NCI-H2171 treated with DMSO at 0.1 percent for 48 hours (cell line): ENCODE measurements at regions not wholly inside any gene's neighbourhood (a gene's known extent, or its start where the extent isn't known, plus 50 kb on each side); places are given as distances from the start of the nearest gene placed in this dataset.

Source experiments
- DNase-seq: peaks from one replicate; lab custom pipeline; 2025; lab: John Stamatoyannopoulos, UW

DNA sequence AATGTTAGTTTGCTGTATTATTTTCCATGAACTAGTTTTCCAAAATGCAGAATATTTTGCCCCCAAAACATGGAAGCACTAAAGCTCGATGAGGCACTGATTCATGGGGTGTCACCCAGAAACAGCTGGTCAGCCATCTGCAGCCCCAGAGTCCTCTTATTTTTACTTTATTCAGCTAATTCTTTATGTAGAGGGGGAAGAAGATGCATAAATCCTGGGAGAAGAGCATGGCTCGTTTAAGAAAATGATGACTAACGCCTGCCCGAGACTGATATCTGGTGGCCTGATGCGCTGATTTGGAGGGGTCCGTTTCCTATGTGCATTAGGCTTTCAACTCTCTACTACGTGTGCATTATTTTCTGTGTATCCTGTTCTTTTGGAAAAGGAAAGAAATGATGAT is 390.3 kb upstream of the MEF2C start:
- no peak for DNase-seq

- DNase-seq, result no peak
Observed at GRCh38 chr5:89270901-89271300, 387.9 kb upstream of the MEF2C start.

DNA sequence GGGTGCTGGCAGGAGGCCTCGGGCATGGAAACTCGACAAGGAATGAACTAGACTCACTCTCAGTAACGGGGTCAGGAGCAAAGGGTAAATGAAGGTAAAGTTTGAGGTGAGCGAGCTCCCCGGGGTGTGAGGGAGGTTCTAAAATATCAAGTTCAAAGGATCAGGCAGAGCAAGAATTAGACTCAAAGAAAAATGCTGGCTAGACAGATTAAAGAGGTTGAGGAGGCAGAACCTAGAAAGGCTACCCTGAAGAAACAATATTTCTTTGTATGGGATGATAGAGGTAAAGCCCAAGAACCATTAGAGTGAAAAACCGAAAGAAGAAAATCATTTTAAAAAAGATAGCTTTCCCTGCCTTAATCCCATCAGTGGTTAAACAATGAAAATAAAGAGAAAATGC is 386.7 kb upstream of the MEF2C start:
- DNase-seq, result no peak

DNA sequence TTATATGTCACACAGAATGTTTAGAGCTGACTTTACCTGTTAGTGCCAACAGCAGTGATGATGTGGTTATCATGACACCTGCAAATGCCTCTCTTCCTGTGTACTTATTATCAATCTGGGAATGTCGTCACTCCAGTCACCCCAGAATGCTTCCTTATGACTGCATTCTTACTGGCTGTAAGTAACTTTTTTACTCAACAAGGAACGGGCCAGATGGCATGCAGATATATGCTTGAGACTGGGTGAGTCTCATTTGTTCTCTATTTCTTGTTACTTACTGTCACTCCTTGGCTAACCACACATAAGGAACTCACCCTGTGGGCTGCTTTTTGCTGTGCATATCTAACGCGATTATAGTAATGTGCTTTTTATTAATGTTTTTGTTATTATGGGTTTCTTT is 385.5 kb upstream of the MEF2C start:
- no peak for DNase-seq

GRCh38 chr5:89267788-89268187 is 384.8 kb upstream of the MEF2C start:
- DNase-seq, result no peak

GRCh38 chr5:89265511-89266179 is 382.7 kb upstream of the MEF2C start:
- DNase-seq, result no peak

DNA sequence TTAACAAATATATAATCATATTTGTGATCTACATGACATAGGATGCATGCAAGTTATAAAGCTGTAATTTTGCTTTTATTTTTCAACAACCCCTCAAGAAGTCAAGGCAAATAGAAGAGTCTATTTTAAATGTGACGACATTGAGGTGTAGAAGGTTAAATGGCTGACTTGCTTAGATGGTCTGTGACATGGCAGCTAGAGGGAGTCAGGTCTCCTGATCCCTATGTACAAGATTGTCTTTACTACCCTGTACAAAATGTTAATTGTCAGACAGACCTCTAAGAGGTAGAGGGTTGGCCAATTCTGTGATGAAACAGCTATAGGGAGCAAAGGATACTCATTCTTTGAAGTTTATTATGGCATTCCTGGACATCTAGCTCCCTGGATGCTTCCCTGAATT is 380.9 kb upstream of the MEF2C start:
- DNase-seq, result no peak

DNA sequence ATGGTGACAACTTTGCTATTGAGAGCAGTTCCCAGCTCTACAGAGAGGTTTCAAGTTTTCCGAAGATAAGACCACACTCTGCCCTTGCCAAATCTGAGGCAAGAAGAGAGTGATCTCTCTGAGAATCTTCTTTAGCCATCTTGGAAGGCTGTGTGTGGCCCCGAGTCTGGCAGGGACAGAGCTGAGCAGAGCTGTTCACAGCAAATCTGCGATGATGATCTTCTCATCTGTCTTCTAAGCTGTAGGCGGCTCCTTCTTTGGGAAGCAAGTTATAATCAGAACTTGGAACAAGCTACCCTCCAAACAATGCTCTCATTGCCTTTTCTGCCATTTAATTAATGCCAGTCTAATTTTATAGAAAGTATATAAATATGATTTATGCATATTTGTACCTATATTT is 379.0 kb upstream of the MEF2C start:
- no peak for DNase-seq

- DNase-seq, result no peak
Observed at GRCh38 chr5:89260254-89260653, 377.3 kb upstream of the MEF2C start.

GRCh38 chr5:89255845-89256463 is 373.0 kb upstream of the MEF2C start:
- DNase-seq, result peak; percentile 10

DNA sequence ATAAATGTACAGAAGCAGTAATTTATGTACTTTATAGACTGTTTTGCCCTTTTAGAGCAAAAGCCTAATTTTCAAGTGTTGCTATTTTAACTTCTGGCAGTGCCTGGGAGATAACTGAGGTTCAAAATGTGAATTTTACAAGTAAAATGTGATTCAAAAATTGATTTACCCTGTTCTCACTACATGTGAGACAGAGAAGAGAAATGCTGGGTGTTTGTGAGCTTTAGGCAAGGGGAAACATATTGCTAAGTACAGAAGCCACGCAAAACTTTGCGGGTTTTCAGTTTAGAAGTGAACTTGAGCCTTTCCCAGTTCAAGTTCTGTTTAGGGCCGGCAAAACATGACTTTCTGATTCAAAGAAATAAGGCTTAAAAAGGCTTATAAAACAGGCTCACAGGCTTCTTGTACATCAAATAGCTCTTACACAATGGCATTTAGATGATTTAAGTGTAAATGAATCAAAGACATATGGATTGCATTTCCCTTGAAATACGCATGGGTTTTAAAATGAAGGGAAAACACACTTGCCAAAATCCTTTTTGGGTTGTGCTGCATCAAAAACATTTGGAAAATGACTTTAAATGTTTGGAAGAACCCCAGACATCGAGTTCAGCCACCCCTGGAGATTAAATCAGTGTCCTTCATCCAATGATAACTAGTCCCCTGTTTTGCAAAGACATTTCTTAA is 370.8 kb upstream of the MEF2C start:
- no peak for DNase-seq

DNA sequence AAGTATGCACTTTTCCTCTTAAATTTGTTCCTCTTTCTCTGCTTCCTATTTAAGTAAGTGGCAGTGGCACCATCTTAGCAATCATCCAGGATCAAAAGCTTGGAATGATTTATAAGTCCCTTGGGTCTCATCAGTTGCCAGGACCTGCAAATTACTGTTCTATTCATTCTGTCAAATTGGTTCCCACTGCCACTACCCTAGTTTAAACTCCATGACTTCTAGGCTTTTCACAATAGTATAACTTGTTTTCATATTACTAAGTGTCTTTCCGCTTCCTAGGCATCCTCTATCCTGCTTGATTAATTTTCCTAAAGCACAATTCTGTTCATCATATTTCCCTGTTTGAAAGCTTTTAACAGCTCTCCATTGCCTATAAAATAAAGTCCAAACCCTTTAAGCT is 363.9 kb upstream of the MEF2C start:
- no peak for DNase-seq

DNA sequence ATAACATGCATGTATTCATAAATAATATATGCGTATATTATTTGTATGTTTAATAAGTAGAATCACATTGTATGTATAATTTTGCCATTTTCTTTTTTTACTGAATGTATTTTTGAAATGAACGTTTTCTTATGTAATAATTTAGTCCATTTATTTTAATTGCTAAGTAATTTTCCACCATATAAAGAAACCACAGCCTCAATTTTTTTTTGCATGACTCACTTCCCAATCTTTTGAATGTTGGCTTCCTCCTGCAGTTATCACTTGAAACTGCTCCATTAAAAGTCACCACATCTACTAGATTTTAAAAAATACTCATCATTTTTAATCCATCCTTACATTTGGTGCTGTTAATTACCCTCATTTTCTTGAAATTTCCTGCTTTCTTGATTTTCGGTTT is 363.3 kb upstream of the MEF2C start:
- no peak for DNase-seq

DNA sequence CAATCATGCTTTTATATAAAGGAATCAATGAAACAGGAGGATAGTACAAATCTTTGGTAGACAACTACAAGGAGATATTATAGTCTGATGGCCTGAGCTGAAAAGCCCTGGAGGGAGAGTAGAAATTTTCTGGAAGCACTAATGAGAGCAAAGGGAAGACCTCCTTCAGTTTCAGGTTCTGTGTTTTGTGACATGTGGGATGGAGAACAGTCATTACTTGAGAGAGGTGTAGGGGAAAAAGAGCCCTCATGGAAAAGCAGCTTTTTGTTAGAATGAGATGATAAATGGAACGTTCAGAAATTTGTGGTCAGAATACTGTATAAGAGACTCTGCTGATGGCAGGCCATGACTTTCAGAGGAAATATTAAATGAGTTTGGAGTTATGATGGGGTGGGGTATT is 360.6 kb upstream of the MEF2C start:
- DNase-seq, result no peak

GRCh38 chr5:89241186-89241585 is 358.2 kb upstream of the MEF2C start:
- no peak for DNase-seq

- no peak for DNase-seq
Observed at GRCh38 chr5:89236900-89237299, 353.9 kb upstream of the MEF2C start.

DNA sequence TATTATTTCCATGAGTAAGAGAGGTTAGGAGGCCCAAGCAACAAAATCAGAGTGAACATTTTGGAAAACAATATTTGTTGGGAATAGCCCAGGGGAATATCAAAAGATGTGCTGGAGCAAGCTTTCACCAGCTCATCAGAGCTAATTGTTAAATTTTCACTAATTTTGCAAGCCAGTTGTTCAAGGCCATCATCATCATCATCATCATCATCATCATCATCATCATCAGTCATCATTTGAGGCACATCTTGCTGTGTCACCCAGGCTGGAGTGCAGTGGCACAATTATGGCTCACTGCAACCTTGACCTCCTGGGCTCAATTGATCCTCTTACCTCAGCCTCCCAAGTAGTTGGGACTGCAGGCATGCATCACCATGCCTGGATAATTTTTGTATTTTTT is 350.5 kb upstream of the MEF2C start:
- DNase-seq, result no peak

DNA sequence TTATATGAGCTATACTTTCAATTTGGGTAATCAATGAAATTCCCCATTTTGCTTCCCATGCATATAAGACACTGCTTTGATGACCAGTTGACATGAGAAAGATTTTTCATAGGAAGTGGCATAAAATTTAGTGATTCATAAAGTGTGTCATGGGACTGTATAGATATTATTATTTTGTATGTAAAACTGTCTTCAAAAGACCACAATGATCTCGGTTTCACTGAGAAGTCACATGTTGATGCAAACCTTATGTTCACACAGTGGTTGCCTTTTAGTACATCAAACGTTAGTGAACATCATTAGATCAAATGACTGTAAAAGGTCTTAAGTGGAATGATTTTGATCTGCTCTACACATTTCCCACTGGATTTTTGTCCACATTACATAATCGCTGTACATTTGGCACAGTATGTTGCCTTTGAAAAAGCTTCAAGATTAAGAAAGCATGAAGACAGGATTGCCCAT is 349.2 kb upstream of the MEF2C start:
- DNase-seq, result no peak

DNA sequence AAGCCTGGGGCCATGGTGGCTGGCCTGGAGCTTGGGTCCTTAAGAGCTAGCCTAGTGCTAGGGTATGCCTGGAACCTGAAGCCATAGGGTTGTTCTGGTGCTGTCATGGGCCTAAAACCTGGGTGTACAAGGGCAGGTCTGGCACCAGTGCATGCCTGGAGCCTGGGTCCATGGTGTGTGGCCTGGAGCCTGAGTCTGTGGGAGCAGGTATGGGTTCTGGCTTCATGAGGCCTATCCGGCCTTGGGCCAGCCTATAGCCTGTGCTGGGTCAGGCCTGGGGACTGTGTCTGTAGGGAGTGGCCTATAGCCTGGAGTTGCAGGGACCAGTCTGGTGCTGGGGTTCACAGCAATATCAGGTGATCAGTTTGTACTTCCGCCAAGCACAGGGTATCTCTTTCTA is 347.2 kb upstream of the MEF2C start:
- DNase-seq, result no peak

GRCh38 chr5:89229331-89230070 is 346.5 kb upstream of the MEF2C start:
- DNase-seq, result no peak

DNA sequence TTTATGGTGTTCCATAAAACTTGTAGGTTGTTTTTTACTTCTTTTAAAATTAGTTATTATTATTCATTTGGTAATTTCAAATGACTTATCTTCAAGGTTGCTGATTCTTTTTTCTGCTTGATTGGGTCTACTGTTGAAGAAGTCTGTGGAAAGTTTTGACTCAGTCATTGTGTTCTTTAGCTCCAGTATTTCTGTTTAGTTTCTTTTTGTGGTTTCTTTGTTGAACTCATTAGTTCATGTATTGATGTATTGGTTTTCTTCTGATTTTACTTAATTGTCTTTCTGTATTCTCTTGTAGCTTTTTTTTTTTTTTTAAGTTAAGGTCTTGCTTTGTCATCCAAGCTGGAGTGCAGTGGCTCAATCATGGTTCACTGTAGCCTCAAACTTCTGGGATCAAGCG is 345.4 kb upstream of the MEF2C start:
- DNase-seq, result no peak

DNA sequence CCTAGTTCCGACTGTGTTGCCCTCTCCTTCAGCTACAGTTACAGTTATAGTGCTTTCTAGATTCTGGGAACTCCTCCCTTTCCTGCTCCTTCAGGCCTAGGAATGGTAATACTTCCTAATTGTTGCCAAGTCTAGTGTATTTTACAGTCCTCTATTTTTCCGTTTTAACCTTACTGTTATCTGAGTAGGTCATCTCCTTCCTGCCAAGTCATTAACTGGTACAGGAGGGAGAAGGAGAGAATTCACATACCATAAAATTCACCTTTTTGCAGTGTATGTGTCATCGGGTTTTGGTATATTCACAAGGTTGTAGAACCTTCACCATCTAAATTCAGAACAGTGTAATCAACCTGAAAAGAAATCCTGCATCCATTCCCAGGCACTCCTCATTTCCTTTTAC is 335.4 kb upstream of the MEF2C start:
- DNase-seq, result no peak

DNA sequence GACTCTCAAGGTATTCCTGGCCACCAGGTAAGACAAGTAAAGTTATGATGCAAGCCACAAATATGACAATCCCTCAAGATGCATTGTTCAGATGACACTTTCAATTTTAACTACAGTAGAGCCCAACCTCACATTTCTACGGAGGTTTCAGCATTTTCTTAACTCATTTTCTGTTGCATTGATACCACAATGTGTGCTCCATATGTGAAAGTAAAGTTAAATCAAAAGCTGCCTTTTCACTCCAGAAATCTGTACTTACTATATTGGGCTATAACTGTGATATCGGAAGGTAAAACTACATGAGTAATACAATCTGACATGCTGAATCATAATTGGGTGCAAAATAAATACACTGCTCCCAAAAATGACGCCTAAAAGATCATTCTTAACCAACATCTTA is 333.6 kb upstream of the MEF2C start:
- no peak for DNase-seq
